GM03348 (cell line): ENCODE measurements at regions not wholly inside any gene's neighbourhood (a gene's known extent, or its start where the extent isn't known, plus 50 kb on each side); places are given as distances from the start of the nearest gene placed in this dataset.

Experiments
- DNase-seq: peaks from one replicate; pipeline ENCODE4 v3.0.0; 2012; ENCODE audit warnings: low spot score

DNA sequence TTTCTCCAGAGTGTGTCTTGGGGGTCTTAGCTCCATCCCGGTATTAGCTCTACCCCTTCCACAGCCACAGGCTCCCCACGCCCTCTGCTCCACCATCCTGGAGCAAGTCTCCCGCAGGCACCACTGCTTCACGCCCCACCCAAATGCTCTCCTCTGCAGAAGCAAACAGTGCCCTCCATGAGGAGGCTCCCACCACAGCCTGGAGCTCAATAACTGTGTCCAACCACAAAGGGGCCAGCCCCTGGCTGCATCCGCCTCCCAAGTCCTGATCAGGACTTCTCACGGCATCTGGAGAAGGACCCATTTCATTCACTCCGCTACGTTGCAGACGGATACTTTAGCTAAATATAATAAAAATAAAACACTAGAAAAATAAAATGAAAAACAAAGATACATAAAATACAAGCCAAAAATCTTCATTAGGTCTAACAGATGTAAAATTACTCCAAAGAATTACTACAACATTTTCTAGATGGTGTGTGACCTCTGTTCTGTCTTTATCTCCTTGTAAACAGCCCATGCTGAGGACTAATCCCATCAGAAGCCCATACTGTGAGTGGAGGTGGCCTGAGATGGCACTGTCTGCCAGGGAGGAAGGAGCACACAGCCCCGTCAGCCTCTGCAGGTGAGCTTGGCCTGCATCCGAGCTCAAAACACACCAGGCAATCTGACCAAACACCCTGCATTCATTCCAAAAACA, 210.8 kb upstream of the RAB6C start:
- no peak for DNase-seq

- DNase-seq: no peak
Observed at GRCh38 chr2:129769185-129769991, 210.1 kb upstream of the RAB6C start.

DNA sequence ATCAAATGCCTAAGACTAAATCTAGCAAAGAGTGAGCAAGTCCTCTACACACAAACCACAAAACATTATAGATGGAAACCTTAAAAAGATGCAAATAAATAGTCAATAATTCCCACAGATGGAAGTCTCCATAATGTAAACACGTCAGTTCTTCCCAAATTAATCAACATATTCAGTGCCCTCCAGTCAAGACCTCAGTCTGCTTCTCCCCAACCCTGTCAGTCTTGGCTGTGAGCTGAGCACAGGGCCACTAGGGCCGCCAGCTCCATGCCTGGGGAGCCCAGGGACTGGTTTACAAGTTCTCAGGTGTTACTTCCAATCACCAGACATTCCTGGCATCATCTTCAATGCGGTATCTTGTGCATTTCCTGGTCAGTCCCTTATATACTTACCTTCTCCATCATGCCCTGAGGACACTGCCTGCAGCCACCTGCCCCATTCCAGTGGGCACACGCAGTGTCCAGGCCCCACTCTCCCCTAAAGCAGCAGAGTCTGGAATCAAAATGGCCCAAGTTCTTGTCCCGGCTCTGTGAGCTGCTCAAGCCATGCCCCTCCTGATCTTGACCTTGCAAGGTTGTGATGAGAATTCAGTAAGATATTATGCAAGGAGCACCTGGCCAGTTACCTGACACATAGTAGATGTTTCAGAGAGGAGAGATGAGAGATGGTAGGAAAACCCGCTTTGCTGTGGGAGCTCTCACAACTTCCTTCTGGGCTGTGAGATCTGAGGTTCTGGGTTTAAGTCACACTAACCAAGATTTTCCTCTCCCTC, 207.9 kb upstream of the RAB6C start:
- no peak for DNase-seq

- no peak for DNase-seq
Observed at GRCh38 chr2:129772190-129772579, 207.3 kb upstream of the RAB6C start.

DNA sequence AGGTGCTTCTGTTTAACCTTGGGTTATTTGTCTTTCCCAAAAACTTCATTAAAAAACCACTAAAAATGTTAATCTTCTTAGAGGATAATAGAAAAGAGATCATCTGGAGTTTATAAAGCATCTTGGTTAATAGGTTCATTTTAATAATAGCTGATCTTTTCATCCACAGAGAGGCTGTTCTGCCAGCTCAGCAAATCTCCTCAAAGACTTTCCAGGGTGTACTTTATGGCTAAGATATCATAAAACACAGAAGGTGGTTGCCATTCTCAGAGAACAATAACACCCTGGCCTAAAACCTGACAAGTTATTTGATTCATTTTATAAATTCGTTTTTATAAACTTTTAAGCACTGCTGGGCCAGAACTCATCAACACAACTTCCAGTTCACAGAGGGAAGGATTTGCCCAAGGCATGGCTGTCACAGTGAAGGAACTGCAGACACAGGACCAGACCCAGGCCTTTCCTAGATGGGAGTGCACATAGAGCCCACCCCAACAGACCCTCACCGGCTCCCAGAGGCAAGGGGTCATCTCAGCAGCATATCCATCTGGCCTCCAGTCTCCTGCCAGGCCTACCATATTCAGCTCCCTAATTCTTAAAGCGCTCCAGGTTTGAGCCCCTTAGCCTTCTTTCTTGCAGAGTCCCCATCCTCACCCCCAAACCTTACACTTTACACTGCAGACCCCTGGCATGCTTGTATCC, 203.4 kb upstream of the RAB6C start:
- DNase-seq: no peak

- DNase-seq: no peak
Observed at GRCh38 chr2:129777146-129777545, 202.3 kb upstream of the RAB6C start.

- no peak for DNase-seq
Observed at GRCh38 chr2:129777762-129778583, 201.5 kb upstream of the RAB6C start.

- DNase-seq: no peak
Observed at GRCh38 chr2:129778584-129778877, 200.9 kb upstream of the RAB6C start.

DNA sequence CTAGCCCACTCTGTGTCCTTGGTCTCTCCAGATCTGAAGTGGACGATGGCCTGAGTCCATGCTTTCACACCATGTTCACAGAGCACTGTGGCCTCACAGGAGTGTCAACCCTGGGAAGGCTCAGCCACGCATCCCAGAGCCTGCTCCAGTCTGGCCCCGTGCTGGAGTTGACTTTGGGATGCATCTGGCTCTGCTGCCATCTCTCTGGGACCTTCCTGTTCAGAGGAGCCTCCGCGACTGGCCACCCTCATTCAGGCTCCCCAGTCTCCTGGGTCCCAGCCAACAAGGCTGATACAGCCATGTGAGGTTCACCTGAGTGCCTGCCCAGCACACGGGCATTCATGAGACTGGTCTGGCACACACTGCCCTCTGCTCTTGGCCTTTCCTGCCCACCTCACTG, 199.7 kb upstream of the RAB6C start:
- no peak for DNase-seq

DNA sequence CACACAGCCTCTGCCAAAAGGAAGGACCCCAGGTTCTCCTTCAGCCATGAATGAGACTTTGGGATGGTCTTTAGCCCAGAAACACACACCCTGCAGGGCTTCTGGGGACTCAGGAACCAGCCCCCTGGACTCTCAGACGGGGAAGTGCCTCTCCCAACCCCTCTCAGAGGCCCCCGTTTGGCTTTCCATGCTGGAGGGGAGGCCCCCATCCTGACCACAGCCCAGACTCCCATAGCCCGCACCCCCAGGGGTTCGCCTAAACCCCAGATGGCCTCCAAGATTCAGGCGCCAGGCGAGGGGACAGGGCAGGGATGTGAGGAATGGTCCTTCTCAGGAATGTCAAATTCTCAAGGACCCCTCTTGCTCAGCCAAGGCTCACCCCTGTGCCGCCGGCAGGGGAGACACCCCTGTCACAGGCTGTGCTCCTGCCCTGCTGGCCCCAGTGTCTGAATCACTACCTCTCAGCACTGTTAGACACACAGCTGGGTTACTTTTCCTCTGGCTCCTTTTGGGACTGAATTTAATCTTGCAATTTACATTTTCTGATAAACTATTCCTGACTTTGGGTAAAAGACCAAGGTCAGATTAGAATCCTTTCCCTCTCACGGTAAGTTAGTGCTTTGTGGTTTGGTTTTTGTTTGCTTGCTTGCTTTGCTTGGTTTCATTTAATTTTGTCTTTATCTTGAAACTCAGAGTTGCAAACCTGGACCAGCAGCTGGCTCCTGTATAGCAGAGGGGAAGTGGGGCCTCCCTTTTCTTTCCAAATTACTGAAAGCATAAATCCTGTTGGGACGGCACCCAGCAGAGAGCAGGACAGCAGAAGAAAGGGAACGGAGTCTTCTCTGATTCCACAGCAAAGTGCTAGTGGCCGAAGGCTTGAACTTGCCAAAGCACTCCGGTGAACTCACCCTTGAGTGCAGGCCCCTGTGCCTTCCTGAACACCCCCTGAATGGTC, 198.9 kb upstream of the RAB6C start:
- DNase-seq: no peak

GRCh38 chr2:129781749-129782632, 197.5 kb upstream of the RAB6C start:
- no peak for DNase-seq

- no peak for DNase-seq
Observed at GRCh38 chr2:129782633-129782990, 196.9 kb upstream of the RAB6C start.

GRCh38 chr2:129784486-129784885, 195.0 kb upstream of the RAB6C start:
- DNase-seq: no peak

DNA sequence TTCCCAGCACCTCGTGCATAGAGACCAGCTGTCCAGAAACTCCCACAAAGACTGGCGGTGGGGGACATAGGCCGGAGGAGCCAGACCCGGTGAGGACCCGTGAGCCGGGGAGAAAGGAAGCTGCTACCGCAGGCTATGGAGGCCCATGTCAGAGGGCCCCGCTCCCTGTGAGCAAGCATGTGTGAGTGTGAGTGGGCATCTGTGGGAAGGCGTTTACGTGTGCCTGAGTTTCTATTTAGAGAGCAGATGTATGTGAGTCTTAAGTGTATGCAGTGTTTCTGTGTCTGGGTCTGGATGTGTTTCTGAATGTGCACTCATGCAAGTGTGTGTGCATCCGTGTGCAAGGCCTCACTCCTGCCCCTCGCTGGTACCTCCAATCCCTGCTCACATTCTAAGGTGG, 187.8 kb upstream of the RAB6C start:
- DNase-seq: no peak

- DNase-seq: no peak
Observed at GRCh38 chr2:129793431-129793902, 186.0 kb upstream of the RAB6C start.

- no peak for DNase-seq
Observed at GRCh38 chr2:129794116-129794515, 185.3 kb upstream of the RAB6C start.

DNA sequence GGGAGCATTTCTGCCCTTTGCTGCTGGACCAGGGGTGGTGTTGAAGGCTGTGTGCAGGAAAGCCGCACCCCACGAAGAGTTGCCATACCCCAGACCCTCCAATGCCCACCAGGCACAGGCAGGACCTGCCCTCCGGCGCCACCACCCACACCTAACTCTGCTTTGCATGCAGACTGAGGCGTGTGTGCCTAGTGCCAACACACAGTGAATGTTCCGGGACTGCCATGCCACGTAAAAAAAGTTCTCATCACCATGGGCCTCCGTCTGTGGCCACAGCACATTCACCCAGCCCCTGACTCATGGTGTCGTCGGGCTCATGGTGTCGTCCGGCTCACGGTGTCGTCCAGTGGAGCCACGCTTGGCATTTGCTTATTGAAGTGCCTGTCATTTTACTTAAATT, 184.9 kb upstream of the RAB6C start:
- no peak for DNase-seq

GRCh38 chr2:129796225-129796624, 183.2 kb upstream of the RAB6C start:
- DNase-seq: no peak

- no peak for DNase-seq
Observed at GRCh38 chr2:129796801-129797488, 182.5 kb upstream of the RAB6C start.
